DND-41 (cell line): ENCODE measurements at regions not wholly inside any gene's neighbourhood (a gene's known extent, or its start where the extent isn't known, plus 50 kb on each side); places are given as distances from the start of the nearest gene placed in this dataset.
"Not testable (repeated sequence)": the region's sequence is repeated elsewhere in the genome, so short reads cannot be mapped to it uniquely, and the experiment has no call there.

Source experiments
- ATAC-seq: fragments of 200-7000 bp; cut with Tn5 transposase; 3 replicates; pipeline ENCODE4 v1.9.1; 2021; ENCODE audit warnings: low read depth; ENCODE audit not compliant: insufficient read depth
- DNase-seq: peaks from one replicate; pipeline ENCODE4 v3.0.0-alpha.2; 2020
- H2AFZ ChIP-seq: 2 replicates; pipeline ENCODE4 v1.6.0; 2012; ENCODE audit warnings: low read depth, low read length
- H3K27ac ChIP-seq: 2 replicates; pipeline ENCODE4 v1.5.1; 2012; ENCODE audit warnings: low read length, inconsistent platforms
- H3K27me3 ChIP-seq: fragments of 200-600 bp; sonication (generic); 2 replicates; pipeline ENCODE4 v1.6.0; 2012; ENCODE audit warnings: low read length, mild to moderate bottlenecking, inconsistent platforms; ENCODE audit not compliant: insufficient read depth, poor library complexity
- H3K36me3 ChIP-seq: 2 replicates; pipeline ENCODE4 v1.5.1; 2012; ENCODE audit warnings: low read length, inconsistent platforms; ENCODE audit not compliant: insufficient read depth
- H3K4me1 ChIP-seq: 2 replicates; pipeline ENCODE4 v1.5.1; 2012; ENCODE audit warnings: mild to moderate bottlenecking, low read length; ENCODE audit not compliant: insufficient read depth
- H3K4me2 ChIP-seq: 2 replicates; pipeline ENCODE4 v1.6.0; 2012; ENCODE audit warnings: mild to moderate bottlenecking, moderate library complexity, low read length, inconsistent platforms; ENCODE audit not compliant: insufficient read depth
- H3K4me3 ChIP-seq, 2 experiments: fragments of 200-600 bp in 1 of 2; shearing (Covaris generic) in 1 of 2; 2 replicates each; pipeline ENCODE4 v1.5.1; 2012 to 2016; ENCODE audit warnings: inconsistent platforms in 2 of 2, low read length in 2 of 2, mild to moderate bottlenecking in 2 of 2, low read depth in 1 of 2, moderate library complexity in 1 of 2
- H3K79me2 ChIP-seq: 2 replicates; pipeline ENCODE4 v1.6.0; 2012; ENCODE audit warnings: low read length, inconsistent platforms; ENCODE audit not compliant: insufficient read depth
- H3K9ac ChIP-seq: 2 replicates; pipeline ENCODE4 v1.6.0; 2012; ENCODE audit warnings: low read depth, mild to moderate bottlenecking, inconsistent platforms, low read length, moderate library complexity
- H3K9me3 ChIP-seq: 2 replicates; pipeline ENCODE4 v1.5.1; 2012; ENCODE audit warnings: low read length, moderate library complexity, mild to moderate bottlenecking, inconsistent platforms; ENCODE audit not compliant: insufficient read depth, severe bottlenecking
- H4K20me1 ChIP-seq: 2 replicates; pipeline ENCODE4 v1.6.0; 2012; ENCODE audit warnings: low read length; ENCODE audit not compliant: insufficient read depth
- EZH2 ChIP-seq: IDR thresholded peaks from 3 replicates; pipeline ENCODE4 v1.6.1; 2012; ENCODE audit warnings: borderline replicate concordance, low read depth, mild to moderate bottlenecking, moderate library complexity, low read length, inconsistent platforms; ENCODE audit not compliant: severe bottlenecking
- TF ChIP-seq, protein P1 (sequence below): IDR thresholded peaks from 2 replicates; pipeline ENCODE4 v1.5.1; 2012; ENCODE audit warnings: borderline replicate concordance, low read length, moderate library complexity, mild to moderate bottlenecking; ENCODE audit not compliant: poor library complexity, severe bottlenecking; ENCODE audit errors: extremely low read depth

DNA sequence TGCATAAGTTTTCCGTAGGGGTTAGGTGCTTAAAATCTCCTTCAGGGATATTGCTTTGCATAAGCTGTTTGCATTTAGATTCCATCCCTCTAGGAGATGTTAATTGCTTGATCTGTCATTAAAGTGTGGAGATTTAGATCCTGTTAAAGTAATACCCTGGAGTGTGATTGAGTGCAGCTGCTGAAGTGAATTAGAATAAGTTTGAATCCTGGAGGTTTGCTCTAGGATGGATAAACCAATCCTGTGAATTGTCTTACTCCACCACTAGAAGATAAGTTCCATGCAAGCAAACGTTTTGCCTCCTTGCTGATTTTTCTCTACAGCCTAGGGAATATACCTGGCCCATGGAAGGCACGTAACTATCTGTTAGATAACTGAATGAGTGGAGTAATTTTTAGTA lies 1487.2 kb upstream of the PRR20A start:
- Histone ChIP-seq H2AFZ (no peak overlapping the region), H3K27me3 (no peaks in the 10 kb centered on the region), H4K20me1 (no peaks in the 10 kb centered on the region), H3K4me1 (no peaks in the 10 kb centered on the region), H3K4me2 (no peak overlapping the region), H3K9me3 (no peaks in the 10 kb centered on the region), H3K79me2 (no peaks in the 10 kb centered on the region), H3K9ac (no peak overlapping the region), H3K36me3 (no peaks in the 10 kb centered on the region), H3K4me3 (no peak overlapping the region), H3K27ac (no peak overlapping the region)
- TF ChIP-seq, protein P1, sequence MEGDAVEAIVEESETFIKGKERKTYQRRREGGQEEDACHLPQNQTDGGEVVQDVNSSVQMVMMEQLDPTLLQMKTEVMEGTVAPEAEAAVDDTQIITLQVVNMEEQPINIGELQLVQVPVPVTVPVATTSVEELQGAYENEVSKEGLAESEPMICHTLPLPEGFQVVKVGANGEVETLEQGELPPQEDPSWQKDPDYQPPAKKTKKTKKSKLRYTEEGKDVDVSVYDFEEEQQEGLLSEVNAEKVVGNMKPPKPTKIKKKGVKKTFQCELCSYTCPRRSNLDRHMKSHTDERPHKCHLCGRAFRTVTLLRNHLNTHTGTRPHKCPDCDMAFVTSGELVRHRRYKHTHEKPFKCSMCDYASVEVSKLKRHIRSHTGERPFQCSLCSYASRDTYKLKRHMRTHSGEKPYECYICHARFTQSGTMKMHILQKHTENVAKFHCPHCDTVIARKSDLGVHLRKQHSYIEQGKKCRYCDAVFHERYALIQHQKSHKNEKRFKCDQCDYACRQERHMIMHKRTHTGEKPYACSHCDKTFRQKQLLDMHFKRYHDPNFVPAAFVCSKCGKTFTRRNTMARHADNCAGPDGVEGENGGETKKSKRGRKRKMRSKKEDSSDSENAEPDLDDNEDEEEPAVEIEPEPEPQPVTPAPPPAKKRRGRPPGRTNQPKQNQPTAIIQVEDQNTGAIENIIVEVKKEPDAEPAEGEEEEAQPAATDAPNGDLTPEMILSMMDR = no peak
- TF ChIP-seq EZH2 = no peak
- ATAC-seq = no peak
- DNase-seq = no peak

DNA sequence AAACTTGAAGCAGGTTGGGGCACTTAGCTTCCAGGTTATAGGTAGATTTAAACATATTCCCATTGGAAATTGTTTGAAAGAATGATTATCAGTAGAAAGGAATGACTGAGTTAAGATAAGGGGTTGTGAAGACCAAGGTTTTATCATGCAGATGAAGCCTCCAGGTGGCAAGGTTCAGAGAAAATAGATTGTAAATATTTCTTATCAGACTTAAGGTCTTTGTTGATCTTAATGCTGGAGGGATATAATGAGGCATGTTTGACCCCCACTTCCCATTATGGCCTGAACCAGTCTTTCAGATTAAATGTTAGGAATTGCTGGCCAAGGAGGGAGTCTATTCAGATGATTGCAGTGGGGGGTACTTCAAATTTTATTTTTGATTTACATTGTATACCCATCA lies 1486.5 kb upstream of the PRR20A start:
- TF ChIP-seq, protein P1 = no peak
- TF ChIP-seq EZH2 = no peak
- H3K27ac ChIP-seq = no peak overlapping the region
- no peak overlapping the region for H3K9ac ChIP-seq
- H3K4me1 ChIP-seq = no peaks in the 10 kb centered on the region
- H2AFZ ChIP-seq = no peak overlapping the region
- ATAC-seq (no peak), DNase-seq (no peak)
- no peak overlapping the region for H3K4me3 ChIP-seq
- H3K4me2 ChIP-seq = no peak overlapping the region
- no peaks in the 10 kb centered on the region for H3K9me3 ChIP-seq
- H4K20me1 ChIP-seq = no peaks in the 10 kb centered on the region
- H3K27me3 ChIP-seq = no peaks in the 10 kb centered on the region
- H3K79me2 ChIP-seq = no peaks in the 10 kb centered on the region
- H3K36me3 ChIP-seq = no peaks in the 10 kb centered on the region

DNA sequence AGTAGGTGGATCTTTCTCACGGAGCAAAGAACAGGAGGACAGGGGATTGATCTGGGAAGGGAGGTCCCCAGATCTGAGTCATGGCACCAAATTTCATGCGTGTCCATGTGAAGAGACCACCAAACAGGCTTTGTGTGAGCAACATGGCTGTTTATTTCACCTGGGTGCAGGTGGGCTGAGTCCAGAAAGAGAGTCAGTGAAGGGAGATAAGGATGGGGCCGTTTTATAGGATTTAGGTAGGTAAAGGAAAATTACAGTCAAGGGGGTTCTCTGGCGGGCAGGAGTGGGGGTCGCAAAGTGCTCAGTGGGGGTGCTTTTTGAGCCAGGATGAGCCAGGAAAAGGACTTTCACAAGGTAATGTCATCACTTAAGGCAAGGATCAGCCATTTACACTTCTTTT lies 1480.5 kb upstream of the PRR20A start:
- not testable (repeated sequence) for H3K4me3 ChIP-seq, H3K4me1 ChIP-seq, H3K4me2 ChIP-seq, H3K27ac ChIP-seq, H3K9ac ChIP-seq, H3K9me3 ChIP-seq, H3K27me3 ChIP-seq, ATAC-seq, H2AFZ ChIP-seq, H3K79me2 ChIP-seq, H4K20me1 ChIP-seq, DNase-seq, H3K36me3 ChIP-seq

DNA sequence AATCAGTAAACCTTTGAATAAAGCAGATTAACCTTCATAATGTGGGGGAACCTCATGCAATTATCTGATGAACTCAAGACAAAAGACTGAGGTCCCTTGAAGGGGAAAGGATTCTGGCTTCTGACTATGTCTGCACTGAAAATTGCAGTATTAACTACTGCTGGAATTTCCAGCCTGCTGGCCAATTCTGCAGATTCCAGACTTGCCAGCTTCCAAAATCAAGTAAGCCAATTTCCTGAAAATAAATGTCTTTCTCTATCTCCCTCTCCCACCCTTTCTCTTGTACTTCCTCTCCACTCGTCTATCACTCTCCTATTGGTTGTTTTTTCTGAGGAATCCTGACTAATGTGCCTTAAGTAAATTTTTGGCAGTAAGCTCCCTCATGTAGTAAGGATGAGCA lies 1479.9 kb upstream of the PRR20A start:
- no peak overlapping the region for H3K4me3 ChIP-seq
- no peaks in the 10 kb centered on the region for H3K36me3 ChIP-seq
- ATAC-seq (no peak), DNase-seq (no peak)
- H3K9me3 ChIP-seq = no peaks in the 10 kb centered on the region
- H3K9ac ChIP-seq = no peak overlapping the region
- no peak for TF ChIP-seq EZH2
- TF ChIP-seq, protein P1 = no peak
- H3K27me3 ChIP-seq = no peaks in the 10 kb centered on the region
- H2AFZ ChIP-seq = no peak overlapping the region
- no peak overlapping the region for H3K4me2 ChIP-seq
- no peaks in the 10 kb centered on the region for H3K4me1 ChIP-seq
- no peaks in the 10 kb centered on the region for H3K79me2 ChIP-seq
- H4K20me1 ChIP-seq = no peaks in the 10 kb centered on the region
- H3K27ac ChIP-seq = no peak overlapping the region
